Hepatocyte (in vitro differentiated cells): ENCODE measurements at regions not wholly inside any gene's neighbourhood (a gene's known extent, or its start where the extent isn't known, plus 50 kb on each side); places are given as distances from the start of the nearest gene placed in this dataset.

Source experiments
- DNase-seq: peaks from one replicate; pipeline ENCODE4 v3.0.0-alpha.2; 2016; ENCODE audit warnings: low spot score
- H2AFZ ChIP-seq: fragments of 200-600 bp; sonication (generic); 2 replicates; pipeline ENCODE4 v1.6.0; 2016; ENCODE audit warnings: antibody characterized with exemption, mild to moderate bottlenecking
- H3K27ac ChIP-seq: fragments of 200-600 bp; sonication (generic); 2 replicates; pipeline ENCODE4 v1.5.1; 2016; ENCODE audit warnings: mild to moderate bottlenecking
- H3K27me3 ChIP-seq: fragments of 200-600 bp; sonication (generic); 2 replicates; pipeline ENCODE4 v1.6.1; 2016
- H3K36me3 ChIP-seq: fragments of 200-600 bp; sonication (generic); replicated peaks from 2 replicates; pipeline ENCODE4 v1.5.1; 2016; ENCODE audit warnings: low read depth; ENCODE audit not compliant: insufficient read depth
- H3K4me1 ChIP-seq: fragments of 200-600 bp; sonication (generic); 2 replicates; pipeline ENCODE4 v1.5.1; 2016; ENCODE audit warnings: mild to moderate bottlenecking, moderate library complexity; ENCODE audit not compliant: insufficient read depth
- H3K4me2 ChIP-seq: fragments of 200-600 bp; sonication (generic); 2 replicates; pipeline ENCODE4 v1.6.0; 2016
- H3K4me3 ChIP-seq: fragments of 200-600 bp; sonication (generic); 2 replicates; pipeline ENCODE4 v1.5.1; 2016; ENCODE audit warnings: mild to moderate bottlenecking
- H3K79me2 ChIP-seq: fragments of 200-600 bp; sonication (generic); 2 replicates; pipeline ENCODE4 v1.6.0; 2017; ENCODE audit warnings: mild to moderate bottlenecking
- H3K9me2 ChIP-seq: fragments of 200-600 bp; sonication (generic); replicated peaks from 2 replicates; pipeline ENCODE4 v1.6.0; 2017; ENCODE audit warnings: mild to moderate bottlenecking; ENCODE audit not compliant: insufficient read depth
- H3K9me3 ChIP-seq: fragments of 200-600 bp; sonication (generic); 2 replicates; pipeline ENCODE4 v1.5.1; 2016; ENCODE audit warnings: low read depth, mild to moderate bottlenecking
- H4K20me1 ChIP-seq: fragments of 200-600 bp; sonication (generic); 2 replicates; pipeline ENCODE4 v1.6.0; 2016; ENCODE audit warnings: mild to moderate bottlenecking; ENCODE audit not compliant: insufficient read depth, poor library complexity, severe bottlenecking
- EZH2 ChIP-seq: fragments of 200-600 bp; sonication (generic); IDR thresholded peaks from 2 replicates; pipeline ENCODE4 v1.6.1; 2016; ENCODE audit warnings: antibody characterized with exemption, mild to moderate bottlenecking, borderline replicate concordance
- EZH2phosphoT487 ChIP-seq: fragments of 200-600 bp; sonication (generic); IDR thresholded peaks from one replicate; pipeline ENCODE4 v1.6.1; 2018; ENCODE audit warnings: antibody characterized with exemption, mild to moderate bottlenecking, low read depth, moderate library complexity; ENCODE audit not compliant: unreplicated experiment, severe bottlenecking
- WGBS: methylation state at CpG from one replicate; pipeline ENCODE4 v1.1.6; 2016; ENCODE audit warnings: low lambda C conversion rate; ENCODE audit errors: missing lambda C conversion rate; 5-methylcytosine and 5-hydroxymethylcytosine counted together
- TF ChIP-seq, protein P1 (sequence below): fragments of 200-600 bp; sonication (generic); IDR thresholded peaks from 2 replicates; pipeline ENCODE4 v1.5.1; 2016; ENCODE audit warnings: antibody characterized with exemption, mild to moderate bottlenecking; ENCODE audit not compliant: poor library complexity

DNA sequence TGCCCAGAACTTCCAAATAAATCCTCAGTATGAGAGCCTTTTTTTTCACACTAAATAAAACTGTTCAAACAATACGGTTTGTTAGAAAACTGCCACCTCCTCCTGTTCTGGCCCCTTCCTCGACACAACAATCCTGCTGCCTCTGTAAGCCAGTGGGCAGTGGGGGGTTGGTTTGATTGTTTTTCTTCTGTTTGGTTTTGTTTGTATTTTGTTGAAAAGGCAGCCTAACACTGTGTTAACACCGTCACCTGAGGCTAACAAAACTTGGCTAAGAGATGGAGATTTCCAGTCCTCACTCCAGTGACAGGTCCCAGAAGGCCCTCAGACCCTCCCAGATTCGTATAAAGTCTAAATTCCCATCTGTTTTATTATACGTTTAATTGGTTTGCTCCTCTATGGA, 402.1 kb downstream of the ZNF521 start:
- DNase-seq: no peak
- Histone ChIP-seq H3K4me3 (no peak overlapping the region), H3K9me3 (no peaks in the 10 kb centered on the region), H3K9me2 (no peaks in the 10 kb centered on the region), H3K4me2 (no peak overlapping the region), H3K4me1 (no peaks in the 10 kb centered on the region), H3K36me3 (no peaks in the 10 kb centered on the region), H4K20me1 (no peaks in the 10 kb centered on the region), H3K79me2 (no peaks in the 10 kb centered on the region), H3K27ac (no peak overlapping the region), H2AFZ (no peak overlapping the region), H3K27me3 (no peaks in the 10 kb centered on the region)
- TF ChIP-seq EZH2phosphoT487 (no peak), EZH2 (no peak)
- TF ChIP-seq, protein P1, sequence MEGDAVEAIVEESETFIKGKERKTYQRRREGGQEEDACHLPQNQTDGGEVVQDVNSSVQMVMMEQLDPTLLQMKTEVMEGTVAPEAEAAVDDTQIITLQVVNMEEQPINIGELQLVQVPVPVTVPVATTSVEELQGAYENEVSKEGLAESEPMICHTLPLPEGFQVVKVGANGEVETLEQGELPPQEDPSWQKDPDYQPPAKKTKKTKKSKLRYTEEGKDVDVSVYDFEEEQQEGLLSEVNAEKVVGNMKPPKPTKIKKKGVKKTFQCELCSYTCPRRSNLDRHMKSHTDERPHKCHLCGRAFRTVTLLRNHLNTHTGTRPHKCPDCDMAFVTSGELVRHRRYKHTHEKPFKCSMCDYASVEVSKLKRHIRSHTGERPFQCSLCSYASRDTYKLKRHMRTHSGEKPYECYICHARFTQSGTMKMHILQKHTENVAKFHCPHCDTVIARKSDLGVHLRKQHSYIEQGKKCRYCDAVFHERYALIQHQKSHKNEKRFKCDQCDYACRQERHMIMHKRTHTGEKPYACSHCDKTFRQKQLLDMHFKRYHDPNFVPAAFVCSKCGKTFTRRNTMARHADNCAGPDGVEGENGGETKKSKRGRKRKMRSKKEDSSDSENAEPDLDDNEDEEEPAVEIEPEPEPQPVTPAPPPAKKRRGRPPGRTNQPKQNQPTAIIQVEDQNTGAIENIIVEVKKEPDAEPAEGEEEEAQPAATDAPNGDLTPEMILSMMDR: no peak
- 50% methylated on average over 5 of the region's 5 CpGs for WGBS

- 88% methylated on average over 1 of the region's 1 CpG for WGBS
- no peak overlapping the region for H3K27ac ChIP-seq
- no peak for TF ChIP-seq EZH2
- TF ChIP-seq EZH2phosphoT487: no peak
- TF ChIP-seq, protein P1: no peak
Observed at GRCh38 chr18:24954341-24954740, 397.6 kb downstream of the ZNF521 start.

DNA sequence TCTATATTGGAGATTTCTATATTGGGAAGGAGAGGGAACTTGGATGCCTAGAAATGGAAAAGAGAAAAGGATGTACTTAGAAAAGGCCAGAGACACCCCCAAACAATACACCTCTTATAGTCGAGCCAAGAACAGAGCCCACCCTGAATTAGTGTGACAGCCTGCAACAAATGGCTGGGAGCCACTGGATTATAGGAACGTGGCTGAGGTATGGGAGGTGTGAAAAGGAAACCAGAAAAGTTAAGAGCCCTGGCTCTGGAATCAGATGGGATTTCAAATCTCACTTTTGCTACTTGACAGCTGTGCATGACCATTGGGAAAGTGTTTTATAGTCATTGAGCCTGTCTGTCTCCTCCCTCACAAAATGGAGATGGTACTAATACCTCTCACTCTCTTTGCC, 394.0 kb downstream of the ZNF521 start:
- Histone ChIP-seq H3K4me1 (peaks cover 4% of the 10 kb centered on the region), H3K27ac (no peak overlapping the region), H3K9me3 (no peaks in the 10 kb centered on the region), H3K79me2 (no peaks in the 10 kb centered on the region), H3K36me3 (no peaks in the 10 kb centered on the region), H3K4me3 (no peak overlapping the region), H3K9me2 (no peaks in the 10 kb centered on the region), H4K20me1 (no peaks in the 10 kb centered on the region), H2AFZ (no peak overlapping the region), H3K4me2 (no peak overlapping the region), H3K27me3 (no peaks in the 10 kb centered on the region)
- DNase-seq: no peak
- TF ChIP-seq, protein P1: no peak
- TF ChIP-seq EZH2 (no peak), EZH2phosphoT487 (no peak)
- WGBS: 54% methylated on average over 2 of the region's 2 CpGs

More at GRCh38 chr18:24954341-24954740, 397.6 kb downstream of the ZNF521 start:
- H3K79me2 ChIP-seq: no peaks in the 10 kb centered on the region
- H3K36me3 ChIP-seq: no peaks in the 10 kb centered on the region
- H3K4me2 ChIP-seq: no peak overlapping the region
- no peaks in the 10 kb centered on the region for H3K9me2 ChIP-seq
- H3K9me3 ChIP-seq: no peaks in the 10 kb centered on the region
- peaks cover 4% of the 10 kb centered on the region for H3K4me1 ChIP-seq
- no peak for DNase-seq
- no peak overlapping the region for H3K4me3 ChIP-seq
- H3K27me3 ChIP-seq: no peaks in the 10 kb centered on the region
- no peak overlapping the region for H2AFZ ChIP-seq
- no peaks in the 10 kb centered on the region for H4K20me1 ChIP-seq

GRCh38 chr18:24959051-24959476, 392.9 kb downstream of the ZNF521 start:
- H3K4me2 ChIP-seq: peak overlapping the region; percentile 47
- 41% methylated on average over 7 of the region's 7 CpGs for WGBS
- peak; percentile 66 for DNase-seq

More at GRCh38 chr18:24959051-24959476, 392.9 kb downstream of the ZNF521 start:
- no peaks in the 10 kb centered on the region for H3K9me2 ChIP-seq
- H3K79me2 ChIP-seq: no peaks in the 10 kb centered on the region
- no peak overlapping the region for H3K27ac ChIP-seq
- H2AFZ ChIP-seq: no peak overlapping the region
- TF ChIP-seq EZH2 (no peak), EZH2phosphoT487 (no peak)
- TF ChIP-seq, protein P1: no peak
- no peaks in the 10 kb centered on the region for H3K27me3 ChIP-seq
- H3K36me3 ChIP-seq: no peaks in the 10 kb centered on the region
- H3K4me3 ChIP-seq: no peak overlapping the region
- no peaks in the 10 kb centered on the region for H3K9me3 ChIP-seq
- H4K20me1 ChIP-seq: no peaks in the 10 kb centered on the region
- peaks cover 4% of the 10 kb centered on the region for H3K4me1 ChIP-seq
